Hepatocyte (in vitro differentiated cells): ENCODE measurements at regions not wholly inside any gene's neighbourhood (a gene's known extent, or its start where the extent isn't known, plus 50 kb on each side); places are given as distances from the start of the nearest gene placed in this dataset.

ENCODE experiments used
- CTCF ChIP-seq: fragments of 200-600 bp; sonication (generic); IDR thresholded peaks from 2 replicates; pipeline ENCODE4 v1.5.1; 2016; ENCODE audit warnings: antibody characterized with exemption, mild to moderate bottlenecking; ENCODE audit not compliant: poor library complexity
- EZH2 ChIP-seq: fragments of 200-600 bp; sonication (generic); IDR thresholded peaks from 2 replicates; pipeline ENCODE4 v1.6.1; 2016; ENCODE audit warnings: antibody characterized with exemption, mild to moderate bottlenecking, borderline replicate concordance

- TF ChIP-seq CTCF = no peak
- no peak for TF ChIP-seq EZH2
These were observed 409.2 kb downstream of the CDH7 start for GRCh38 chr18:66160007-66160406.
